Stimulated activated CD8-positive, alpha-beta memory T cell treated with anti-CD3 and anti-CD28 coated beads, Interleukin-7, amount 100 ng/mL, for 48 hours (primary cell): ENCODE measurements at regions not wholly inside any gene's neighbourhood (a gene's known extent, or its start where the extent isn't known, plus 50 kb on each side); places are given as distances from the start of the nearest gene placed in this dataset.

Experiments
- DNase-seq, 2 donors: peaks; one replicate each; pipeline ENCODE4 v3.0.0-alpha.2; 2020; ENCODE audit warnings: low read depth in 1 of 2; ENCODE audit errors: extremely low read depth in 1 of 2

DNA sequence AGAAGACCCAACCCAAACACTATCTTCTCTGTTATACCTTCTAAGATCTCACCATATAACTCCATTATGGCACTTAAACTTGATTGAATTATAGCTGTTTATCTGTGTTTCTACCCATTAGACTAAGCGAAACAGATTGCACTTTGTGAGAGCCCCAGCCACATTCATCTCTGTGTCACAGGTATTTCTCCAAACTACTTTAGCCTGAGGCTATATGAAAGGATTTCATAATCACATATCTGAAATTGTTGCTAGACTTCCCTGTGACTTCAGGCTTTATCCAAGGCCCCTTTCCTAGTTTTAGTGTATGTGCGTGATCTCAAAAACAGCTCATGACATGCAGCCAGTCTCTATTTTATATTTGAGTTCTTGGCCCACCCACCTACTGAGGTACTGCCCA is 745.0 kb upstream of the ACVR2A start:
- no peak for DNase-seq

DNA sequence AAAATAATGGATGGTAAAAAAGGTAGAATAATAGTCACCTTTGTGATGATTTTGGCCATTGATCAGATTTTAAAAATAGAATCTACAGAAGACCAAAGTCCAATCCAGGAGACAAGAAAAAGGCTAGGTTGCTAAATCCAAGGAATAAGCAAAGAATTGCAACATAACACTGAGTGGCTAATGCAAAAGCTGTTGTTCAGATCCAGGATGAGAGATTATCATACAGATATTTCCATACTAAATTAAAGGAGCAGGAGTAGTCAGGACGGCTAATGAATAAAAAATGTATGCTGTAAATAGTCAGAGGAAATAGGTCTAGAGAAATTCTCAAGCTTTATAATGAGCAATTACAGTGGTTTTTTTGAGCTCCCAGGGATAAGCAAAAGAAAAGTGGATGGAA is 745.9 kb upstream of the ACVR2A start:
- DNase-seq = no peak

- no peak for DNase-seq
These were observed 747.1 kb upstream of the ACVR2A start for GRCh38 chr2:147097747-147098146.

DNA sequence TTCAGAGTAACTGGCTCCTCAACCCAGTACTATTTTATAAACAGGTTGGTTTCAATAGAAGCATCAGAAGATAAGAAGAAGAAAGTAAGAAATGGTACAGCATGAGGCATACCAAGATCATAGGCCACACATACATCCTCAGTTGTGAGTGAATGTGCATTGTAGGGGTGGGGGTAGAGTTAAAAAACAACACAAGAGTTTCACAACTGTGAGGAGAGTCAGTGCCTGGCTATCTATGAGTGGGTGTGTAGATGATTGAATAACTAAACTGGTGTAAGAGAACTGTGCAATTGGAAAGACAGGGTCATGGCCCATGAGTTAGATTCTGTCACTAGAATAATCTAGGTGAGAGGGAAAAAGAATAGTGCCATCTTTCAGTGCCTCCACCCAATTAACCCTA is 748.2 kb upstream of the ACVR2A start:
- peak in 1 of 2 donors; percentile 7 for DNase-seq

DNA sequence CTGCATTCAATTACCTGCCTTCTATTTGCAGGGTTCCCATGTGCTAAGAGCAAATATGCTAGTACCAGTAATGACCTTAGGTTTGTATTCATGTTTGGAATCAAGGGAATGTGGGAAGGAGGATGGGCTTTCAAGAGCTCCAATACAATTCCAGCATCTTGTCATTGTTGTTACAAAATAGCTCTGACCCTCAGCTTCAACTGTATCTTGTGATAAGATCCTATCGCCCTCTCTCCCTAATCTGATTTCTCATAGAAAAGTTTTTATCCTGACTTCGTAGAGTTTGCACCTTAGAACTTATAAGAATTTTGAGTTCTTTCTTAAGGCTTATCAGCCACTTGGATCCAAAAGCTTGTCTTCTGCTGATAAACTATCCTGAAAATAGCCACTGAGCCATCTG is 749.5 kb upstream of the ACVR2A start:
- DNase-seq = no peak

- no peak for DNase-seq
These were observed 750.8 kb upstream of the ACVR2A start for GRCh38 chr2:147094077-147094476.

DNA sequence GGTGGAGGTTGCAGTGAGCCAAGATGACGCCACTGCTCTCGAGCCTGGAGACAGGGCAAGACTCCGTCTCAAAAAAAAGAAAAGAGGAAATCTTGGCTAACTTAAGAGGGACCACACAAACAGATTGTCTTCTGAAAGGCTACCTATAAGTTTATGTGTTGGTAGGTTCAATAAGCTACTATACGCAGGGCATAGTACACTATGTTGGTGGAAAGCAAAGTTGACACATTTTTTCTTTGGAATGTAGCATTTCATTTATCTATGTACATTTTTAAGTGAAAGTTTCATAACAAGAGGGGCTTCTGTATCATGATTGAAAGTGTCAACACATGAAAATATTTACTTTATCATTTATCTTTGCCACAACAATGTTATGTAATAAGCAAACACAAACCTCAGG is 752.6 kb upstream of the ACVR2A start:
- DNase-seq = no peak

GRCh38 chr2:147091448-147091847 is 753.4 kb upstream of the ACVR2A start:
- DNase-seq = no peak

GRCh38 chr2:147088871-147089270 is 756.0 kb upstream of the ACVR2A start:
- DNase-seq = no peak

DNA sequence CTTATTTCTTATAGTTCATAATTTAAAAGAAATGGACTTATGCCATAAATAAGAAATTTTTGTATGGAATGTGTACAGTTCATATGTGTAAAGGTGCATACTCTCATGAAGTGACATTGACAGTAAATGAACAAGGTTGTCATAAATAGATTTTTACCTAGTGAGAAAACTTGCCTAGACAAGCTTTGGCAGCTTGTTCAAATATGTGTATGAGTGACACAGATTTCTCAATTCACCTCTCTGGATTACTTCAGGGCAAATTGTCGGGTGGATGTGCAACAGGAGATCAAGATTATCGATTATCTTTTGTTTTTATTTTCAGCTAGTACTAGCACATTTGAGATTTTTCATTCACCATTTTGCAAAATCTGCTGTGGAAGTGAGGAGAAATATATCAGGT is 758.1 kb upstream of the ACVR2A start:
- no peak for DNase-seq

DNA sequence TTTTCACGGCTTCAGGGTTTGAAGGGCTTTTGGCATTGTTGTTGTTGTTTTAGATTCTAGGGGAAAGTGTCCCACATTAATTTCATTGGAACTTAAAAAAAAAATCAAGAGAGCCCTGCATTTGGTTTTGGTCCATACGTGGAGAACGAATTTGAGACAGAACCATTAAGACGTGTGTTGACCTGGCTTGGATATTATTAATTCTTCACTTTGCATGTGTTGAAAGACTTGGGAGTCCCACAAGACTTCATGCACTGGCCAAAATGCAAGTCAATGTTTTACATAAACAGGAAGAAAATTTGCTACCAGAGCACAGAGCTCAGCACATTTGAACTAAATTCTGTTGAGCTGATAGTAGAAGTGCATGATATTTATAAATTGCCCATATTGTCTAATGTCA is 761.2 kb upstream of the ACVR2A start:
- no peak for DNase-seq

DNA sequence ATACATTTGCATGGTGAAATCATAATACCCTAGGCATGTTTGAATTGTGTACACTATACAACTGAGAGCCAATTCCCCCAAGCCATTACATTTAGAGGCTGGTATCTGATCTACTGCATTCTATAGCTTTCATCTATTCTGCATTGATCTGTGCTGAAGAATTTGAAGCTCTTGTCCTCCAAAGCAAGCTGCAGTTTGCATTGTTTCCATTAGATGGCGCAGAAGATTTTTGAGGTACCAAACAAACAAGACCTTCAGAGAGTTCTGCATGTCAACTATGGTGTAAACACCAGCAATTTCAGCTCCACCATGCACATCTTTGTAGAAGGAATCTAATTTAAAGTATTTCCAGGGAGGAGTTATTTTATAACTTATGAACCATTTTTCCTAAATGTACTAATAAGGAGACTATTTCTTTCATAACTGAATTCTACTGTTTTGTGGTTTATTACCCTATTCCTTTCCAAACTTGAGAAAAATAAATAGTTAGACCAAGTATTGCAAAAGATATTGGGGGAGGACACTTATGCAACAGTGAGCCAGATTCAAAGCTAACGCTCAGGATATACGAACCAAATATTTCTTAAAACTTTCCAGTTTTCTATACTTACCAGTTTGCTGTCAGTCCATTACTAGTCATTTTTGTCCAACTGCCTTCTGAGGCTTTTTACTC is 761.8 kb upstream of the ACVR2A start:
- peak in 1 of 2 donors; percentile 17 for DNase-seq

- no peak for DNase-seq
These were observed 763.0 kb upstream of the ACVR2A start for GRCh38 chr2:147081831-147082230.

DNA sequence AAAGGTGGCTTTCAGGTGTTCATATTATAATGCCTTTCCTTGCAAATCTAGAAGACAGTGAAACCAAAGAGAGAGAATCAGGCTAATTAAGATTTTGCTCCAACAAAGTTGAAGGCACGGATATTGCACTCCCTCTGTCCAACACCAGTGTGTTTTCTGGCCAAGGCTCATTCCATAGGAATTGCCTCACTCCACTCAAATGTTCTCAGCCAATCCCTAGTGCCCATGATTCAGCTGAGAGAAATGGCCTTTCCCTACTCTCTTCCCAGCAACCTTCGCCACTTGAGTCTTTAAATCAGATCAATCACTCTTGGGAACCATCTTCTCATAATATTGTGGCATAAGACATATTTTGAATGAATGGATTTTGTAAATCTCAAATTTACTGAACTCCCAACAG is 768.2 kb upstream of the ACVR2A start:
- DNase-seq = no peak

DNA sequence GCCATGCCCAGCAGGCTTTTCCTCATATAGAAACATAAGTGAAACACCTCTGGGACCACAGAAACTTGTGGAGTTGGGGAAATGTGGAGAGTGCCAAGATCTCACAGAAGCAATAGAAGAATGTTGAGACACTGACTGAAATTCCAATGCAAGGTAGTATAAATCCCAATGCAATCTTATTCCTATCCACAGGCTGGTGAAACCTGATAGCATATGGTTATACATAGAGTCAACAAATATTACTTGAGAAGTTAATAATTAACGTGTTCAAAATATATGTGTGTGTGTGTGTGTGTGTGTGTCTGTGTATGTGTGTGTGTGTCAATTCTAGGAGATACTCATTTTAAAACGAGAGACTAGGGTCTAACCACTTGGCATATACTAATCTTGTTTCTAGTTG is 776.8 kb upstream of the ACVR2A start:
- no peak for DNase-seq

GRCh38 chr2:147067136-147067535 is 777.7 kb upstream of the ACVR2A start:
- DNase-seq = no peak

GRCh38 chr2:147062073-147062472 is 782.8 kb upstream of the ACVR2A start:
- DNase-seq = no peak

DNA sequence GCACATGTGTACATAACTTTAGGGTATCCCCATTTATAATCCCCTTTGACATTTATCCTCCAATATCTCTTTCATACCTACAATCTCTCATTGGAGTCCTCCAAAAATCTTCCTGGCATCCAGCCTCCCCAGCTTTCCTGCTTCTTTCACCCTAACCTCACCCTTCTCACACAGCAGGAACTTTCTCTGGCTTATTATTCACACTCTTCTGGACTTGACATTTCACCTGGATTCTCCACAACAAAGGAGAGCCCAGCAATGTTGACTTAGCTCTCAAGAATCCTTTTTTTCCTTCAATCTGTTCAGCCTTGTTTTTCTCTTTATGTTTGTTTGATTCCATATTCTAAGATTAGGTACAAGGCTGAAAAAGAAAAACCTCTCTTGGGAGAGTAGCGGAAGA is 783.6 kb upstream of the ACVR2A start:
- no peak for DNase-seq

- no peak for DNase-seq
These were observed 786.8 kb upstream of the ACVR2A start for GRCh38 chr2:147057892-147058490.

DNA sequence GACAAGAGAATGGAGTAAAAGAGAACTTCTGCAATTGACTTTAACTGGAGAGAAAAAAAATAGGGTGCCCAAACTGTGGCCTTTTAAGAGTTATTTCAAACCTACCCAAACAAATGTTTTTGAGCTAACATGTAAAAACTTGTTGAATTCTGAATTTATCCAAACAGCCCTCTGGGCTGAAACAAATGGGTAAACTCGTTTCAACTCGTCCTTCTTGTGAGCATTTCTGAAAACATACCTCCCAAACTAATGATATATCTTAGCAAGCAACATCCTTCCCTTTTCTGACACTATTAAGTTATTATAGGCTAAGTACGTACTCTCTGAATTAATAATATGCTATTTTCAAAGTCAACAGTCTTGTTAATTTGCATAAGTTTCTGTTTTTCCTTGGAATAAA is 793.0 kb upstream of the ACVR2A start:
- no peak for DNase-seq

GRCh38 chr2:147051248-147051647 is 793.6 kb upstream of the ACVR2A start:
- DNase-seq = no peak

- no peak for DNase-seq
These were observed 794.9 kb upstream of the ACVR2A start for GRCh38 chr2:147049957-147050356.

DNA sequence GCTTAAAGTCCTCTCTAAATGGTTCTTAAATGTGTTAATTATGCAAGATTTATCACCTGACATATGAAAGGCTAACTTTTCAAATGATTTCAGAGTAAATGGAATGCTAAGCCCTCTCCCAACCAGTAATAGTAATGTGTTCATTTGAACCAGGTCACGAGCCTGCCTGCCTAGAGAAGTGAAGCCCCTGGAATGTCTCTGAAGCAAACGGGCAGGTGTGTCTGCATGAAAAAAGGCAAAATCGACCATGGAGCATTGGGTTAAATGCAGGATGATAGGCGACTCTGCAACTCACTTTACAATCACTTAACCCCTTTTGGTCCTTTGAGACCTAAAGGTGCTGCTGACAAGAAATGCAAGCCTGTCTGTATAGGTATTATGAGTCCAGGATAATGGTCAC is 798.4 kb upstream of the ACVR2A start:
- DNase-seq = no peak
